Esophagus muscularis mucosa (tissue), 3 donors: ENCODE measurements at regions not wholly inside any gene's neighbourhood (a gene's known extent, or its start where the extent isn't known, plus 50 kb on each side); places are given as distances from the start of the nearest gene placed in this dataset.

ENCODE experiments used
- EP300 ChIP-seq: sonication (generic); formaldehyde crosslinking; IDR thresholded peaks from one replicate; pipeline ENCODE4 v1.6.1; 2017; ENCODE audit warnings: antibody characterized with exemption
- TF ChIP-seq, protein P1 (sequence below), 3 experiments: fragments of 200-600 bp in 2 of 3; fragments of 450-650 bp in 1 of 3; sonication (generic) in 2 of 3; IDR thresholded peaks; one replicate each; pipeline ENCODE4 v1.5.1; 2017 to 2019; ENCODE audit warnings: antibody characterized with exemption in 3 of 3, mild to moderate bottlenecking in 2 of 3, moderate library complexity in 1 of 3

DNA sequence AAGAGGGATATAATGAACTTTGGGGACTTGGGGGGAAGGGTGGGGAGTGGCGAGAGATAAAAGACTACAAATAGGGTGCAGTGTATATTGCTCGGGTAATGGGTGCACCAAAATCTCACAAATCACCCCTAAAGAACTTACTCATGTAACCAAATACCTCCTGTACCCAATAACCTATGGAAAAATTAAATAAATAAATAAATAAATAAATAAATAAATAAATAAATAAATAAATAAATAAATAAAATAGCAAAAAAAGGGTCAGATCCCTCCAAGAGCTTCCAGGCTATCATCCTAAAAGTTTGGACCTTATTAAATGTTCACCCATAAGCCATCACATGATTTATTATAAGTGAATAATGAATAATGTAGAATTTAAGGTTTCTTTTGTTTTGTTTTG is 636.1 kb upstream of the C16orf82 start:
- TF ChIP-seq, protein P1, sequence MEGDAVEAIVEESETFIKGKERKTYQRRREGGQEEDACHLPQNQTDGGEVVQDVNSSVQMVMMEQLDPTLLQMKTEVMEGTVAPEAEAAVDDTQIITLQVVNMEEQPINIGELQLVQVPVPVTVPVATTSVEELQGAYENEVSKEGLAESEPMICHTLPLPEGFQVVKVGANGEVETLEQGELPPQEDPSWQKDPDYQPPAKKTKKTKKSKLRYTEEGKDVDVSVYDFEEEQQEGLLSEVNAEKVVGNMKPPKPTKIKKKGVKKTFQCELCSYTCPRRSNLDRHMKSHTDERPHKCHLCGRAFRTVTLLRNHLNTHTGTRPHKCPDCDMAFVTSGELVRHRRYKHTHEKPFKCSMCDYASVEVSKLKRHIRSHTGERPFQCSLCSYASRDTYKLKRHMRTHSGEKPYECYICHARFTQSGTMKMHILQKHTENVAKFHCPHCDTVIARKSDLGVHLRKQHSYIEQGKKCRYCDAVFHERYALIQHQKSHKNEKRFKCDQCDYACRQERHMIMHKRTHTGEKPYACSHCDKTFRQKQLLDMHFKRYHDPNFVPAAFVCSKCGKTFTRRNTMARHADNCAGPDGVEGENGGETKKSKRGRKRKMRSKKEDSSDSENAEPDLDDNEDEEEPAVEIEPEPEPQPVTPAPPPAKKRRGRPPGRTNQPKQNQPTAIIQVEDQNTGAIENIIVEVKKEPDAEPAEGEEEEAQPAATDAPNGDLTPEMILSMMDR (IDR thresholded peaks at IDR 0.05) = no peak
- no peak for TF ChIP-seq EP300
